H1 (cell line): ENCODE measurements at regions not wholly inside any gene's neighbourhood (a gene's known extent, or its start where the extent isn't known, plus 50 kb on each side); places are given as distances from the start of the nearest gene placed in this dataset.

Experiments
- BACH1 ChIP-seq: IDR thresholded peaks from 2 replicates; pipeline ENCODE4 v1.6.1; 2012; ENCODE audit warnings: low read length, improper control_type of control experiment
- CEBPB ChIP-seq: IDR thresholded peaks from 2 replicates; pipeline ENCODE4 v1.6.1; 2012; ENCODE audit warnings: low read depth, low read length
- CHD2 ChIP-seq: IDR thresholded peaks from 2 replicates; pipeline ENCODE4 v1.6.1; 2012; ENCODE audit warnings: low read length, improper control_type of control experiment
- EP300 ChIP-seq, 2 experiments: IDR thresholded peaks; 1 replicate in 1 of 2; 2 replicates in 1 of 2; pipeline ENCODE4 v1.6.1; 2011 to 2012; ENCODE audit warnings: low read depth in 2 of 2, low read length in 2 of 2, mild to moderate bottlenecking in 2 of 2, borderline replicate concordance in 1 of 2, inconsistent platforms in 1 of 2, moderate library complexity in 1 of 2
- NANOG ChIP-seq: IDR thresholded peaks from 2 replicates; pipeline ENCODE4 v1.6.1; 2011; ENCODE audit warnings: low read length, low read depth, mild to moderate bottlenecking, inconsistent platforms; ENCODE audit not compliant: insufficient read depth, poor library complexity, severe bottlenecking
- POLR2A ChIP-seq, 2 experiments: IDR thresholded peaks; 1 replicate in 1 of 2; 2 replicates in 1 of 2; pipeline ENCODE4 v1.6.1; 2011; ENCODE audit warnings: low read depth in 2 of 2, low read length in 2 of 2, mild to moderate bottlenecking in 2 of 2; ENCODE audit errors: control extremely low read depth in 1 of 2
- SUZ12 ChIP-seq: fragments of 200-600 bp; sonication (generic); IDR thresholded peaks from 2 replicates; pipeline ENCODE4 v1.6.1; 2012; ENCODE audit warnings: mild to moderate bottlenecking, inconsistent platforms, low read length, moderate library complexity, mixed read lengths
- TEAD4 ChIP-seq: IDR thresholded peaks from 2 replicates; pipeline ENCODE4 v1.6.1; 2012; ENCODE audit warnings: low read depth, low read length, inconsistent platforms, mixed read lengths
- TF ChIP-seq, protein P1 (sequence below), 3 experiments: IDR thresholded peaks; 1 replicate in 2 of 3; 2 replicates in 1 of 3; pipeline versions ENCODE4 v1.5.1 to v1.6.1; 2011; ENCODE audit warnings: low read length in 3 of 3, mild to moderate bottlenecking in 3 of 3, inconsistent platforms in 2 of 3, low read depth in 1 of 3, moderate library complexity in 1 of 3; ENCODE audit not compliant: insufficient read depth in 1 of 3; ENCODE audit errors: control extremely low read depth in 1 of 3
- TF ChIP-seq, protein P2 (sequence below): IDR thresholded peaks from 2 replicates; pipeline ENCODE4 v1.6.1; 2012; ENCODE audit warnings: inconsistent platforms
- TF ChIP-seq, protein P3 (sequence below): IDR thresholded peaks from 2 replicates; pipeline ENCODE4 v1.6.1; 2012; ENCODE audit warnings: low read length, inconsistent platforms

DNA sequence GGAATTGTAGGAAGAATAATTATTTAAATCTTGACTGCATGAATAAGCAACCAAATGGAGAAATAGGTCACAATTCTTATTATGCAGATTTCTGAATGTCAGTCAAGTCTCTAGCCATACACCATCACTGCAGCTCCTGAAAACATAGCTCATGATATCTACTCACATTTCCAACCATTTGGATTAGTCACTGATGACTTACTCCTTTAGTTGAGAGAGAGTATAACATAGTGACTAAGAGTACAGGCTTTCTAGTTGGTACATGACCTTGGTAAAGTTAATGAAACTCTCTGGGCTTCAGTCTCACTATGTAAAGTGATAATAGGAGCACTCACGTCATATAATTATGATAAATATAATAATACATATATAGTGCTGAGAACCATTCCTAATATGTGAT, 265.2 kb downstream of the KCNA4 start:
- TF ChIP-seq, protein P1, sequence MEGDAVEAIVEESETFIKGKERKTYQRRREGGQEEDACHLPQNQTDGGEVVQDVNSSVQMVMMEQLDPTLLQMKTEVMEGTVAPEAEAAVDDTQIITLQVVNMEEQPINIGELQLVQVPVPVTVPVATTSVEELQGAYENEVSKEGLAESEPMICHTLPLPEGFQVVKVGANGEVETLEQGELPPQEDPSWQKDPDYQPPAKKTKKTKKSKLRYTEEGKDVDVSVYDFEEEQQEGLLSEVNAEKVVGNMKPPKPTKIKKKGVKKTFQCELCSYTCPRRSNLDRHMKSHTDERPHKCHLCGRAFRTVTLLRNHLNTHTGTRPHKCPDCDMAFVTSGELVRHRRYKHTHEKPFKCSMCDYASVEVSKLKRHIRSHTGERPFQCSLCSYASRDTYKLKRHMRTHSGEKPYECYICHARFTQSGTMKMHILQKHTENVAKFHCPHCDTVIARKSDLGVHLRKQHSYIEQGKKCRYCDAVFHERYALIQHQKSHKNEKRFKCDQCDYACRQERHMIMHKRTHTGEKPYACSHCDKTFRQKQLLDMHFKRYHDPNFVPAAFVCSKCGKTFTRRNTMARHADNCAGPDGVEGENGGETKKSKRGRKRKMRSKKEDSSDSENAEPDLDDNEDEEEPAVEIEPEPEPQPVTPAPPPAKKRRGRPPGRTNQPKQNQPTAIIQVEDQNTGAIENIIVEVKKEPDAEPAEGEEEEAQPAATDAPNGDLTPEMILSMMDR (IDR thresholded peaks at IDR 0.05; ENCODE audit: control extremely low read depth in 1 of 3, insufficient read depth in 1 of 3, low read depth in 1 of 3, low read length in 3 of 3), result no peak
- TF ChIP-seq, protein P2, sequence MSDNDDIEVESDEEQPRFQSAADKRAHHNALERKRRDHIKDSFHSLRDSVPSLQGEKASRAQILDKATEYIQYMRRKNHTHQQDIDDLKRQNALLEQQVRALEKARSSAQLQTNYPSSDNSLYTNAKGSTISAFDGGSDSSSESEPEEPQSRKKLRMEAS, result no peak
- TF ChIP-seq EP300 (IDR thresholded peaks at IDR 0.05; ENCODE audit: borderline replicate concordance in 1 of 2, low read depth in 2 of 2, low read length in 2 of 2) (no peak), NANOG (no peak), TEAD4 (no peak), CHD2 (no peak), SUZ12 (no peak), CEBPB (no peak), BACH1 (no peak), POLR2A (IDR thresholded peaks at IDR 0.05; ENCODE audit: control extremely low read depth in 1 of 2, low read depth in 2 of 2, low read length in 2 of 2) (no peak)
- TF ChIP-seq, protein P3, sequence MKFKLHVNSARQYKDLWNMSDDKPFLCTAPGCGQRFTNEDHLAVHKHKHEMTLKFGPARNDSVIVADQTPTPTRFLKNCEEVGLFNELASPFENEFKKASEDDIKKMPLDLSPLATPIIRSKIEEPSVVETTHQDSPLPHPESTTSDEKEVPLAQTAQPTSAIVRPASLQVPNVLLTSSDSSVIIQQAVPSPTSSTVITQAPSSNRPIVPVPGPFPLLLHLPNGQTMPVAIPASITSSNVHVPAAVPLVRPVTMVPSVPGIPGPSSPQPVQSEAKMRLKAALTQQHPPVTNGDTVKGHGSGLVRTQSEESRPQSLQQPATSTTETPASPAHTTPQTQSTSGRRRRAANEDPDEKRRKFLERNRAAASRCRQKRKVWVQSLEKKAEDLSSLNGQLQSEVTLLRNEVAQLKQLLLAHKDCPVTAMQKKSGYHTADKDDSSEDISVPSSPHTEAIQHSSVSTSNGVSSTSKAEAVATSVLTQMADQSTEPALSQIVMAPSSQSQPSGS, result no peak
